Stimulated activated CD4-positive, alpha-beta T cell treated with anti-CD3 and anti-CD28 coated beads, Interleukin-2, amount 100 ng/mL, for 4 hours (primary cell): ENCODE measurements at regions not wholly inside any gene's neighbourhood (a gene's known extent, or its start where the extent isn't known, plus 50 kb on each side); places are given as distances from the start of the nearest gene placed in this dataset.
"Not testable (repeated sequence)": the region's sequence is repeated elsewhere in the genome, so short reads cannot be mapped to it uniquely, and the experiment has no call there.

ENCODE experiments used
- DNase-seq: peaks from one replicate; pipeline ENCODE4 v3.0.0-alpha.2; 2020; ENCODE audit warnings: low read depth

GRCh38 chr18:1416074-1416473, 511.4 kb downstream of the ADCYAP1 start:
- DNase-seq, result no peak

- no peak for DNase-seq
Observed at GRCh38 chr18:1421502-1421901, 516.8 kb downstream of the ADCYAP1 start.

DNA sequence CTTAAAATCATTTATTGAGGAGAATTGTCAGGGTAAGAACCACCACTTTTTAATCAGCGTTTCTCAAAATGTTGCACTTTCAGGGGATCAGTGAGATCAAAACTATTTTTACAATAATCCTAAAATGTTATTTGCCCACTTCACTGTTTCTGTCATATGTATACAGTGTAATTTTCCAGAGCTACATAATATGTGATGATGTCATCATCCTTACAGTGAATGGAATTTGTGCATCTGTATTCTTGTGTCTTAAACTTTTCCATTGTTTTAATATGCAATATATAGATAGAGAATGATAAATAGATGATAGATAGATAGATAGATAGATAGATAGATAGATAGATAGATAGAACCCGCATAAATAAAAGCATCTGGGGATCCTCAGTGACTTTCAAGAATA, 518.0 kb downstream of the ADCYAP1 start:
- no peak for DNase-seq

DNA sequence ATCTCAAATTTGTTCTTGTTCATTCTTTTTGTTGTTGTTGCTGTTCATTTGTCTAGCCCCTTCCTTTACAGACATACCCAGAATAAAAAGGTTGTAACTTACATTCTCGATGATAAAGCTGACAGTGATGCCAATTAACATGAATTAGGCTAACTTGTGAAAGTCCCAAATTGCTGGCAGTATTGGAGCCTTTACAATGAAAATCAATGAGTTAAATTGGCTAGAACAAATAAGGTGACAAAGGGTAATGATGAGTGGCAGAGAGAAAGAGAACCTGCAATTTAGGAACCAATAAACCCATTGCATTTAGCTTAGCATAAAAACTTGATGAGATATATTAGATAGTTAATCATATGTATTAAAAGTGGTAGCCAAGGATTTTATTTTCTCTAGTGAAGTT, 521.0 kb downstream of the ADCYAP1 start:
- DNase-seq, result no peak

DNA sequence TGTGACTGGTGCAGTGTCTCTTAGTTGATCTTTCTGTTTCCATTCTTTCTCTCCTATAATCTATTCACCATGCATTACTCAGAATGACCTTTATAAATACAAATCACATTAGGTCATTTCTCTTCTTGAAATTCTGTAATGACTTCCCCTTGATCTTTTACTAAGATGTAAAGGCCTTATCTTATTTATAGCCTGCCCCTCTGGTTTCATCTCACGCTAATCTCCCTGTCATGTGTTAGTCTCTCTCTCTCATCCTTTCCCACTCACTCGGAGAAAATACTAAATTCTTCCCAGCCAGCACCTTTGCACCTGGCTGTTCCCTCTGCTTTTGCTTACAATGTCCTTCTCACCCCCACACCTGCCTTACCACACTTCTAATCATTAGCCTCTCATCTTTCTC, 530.8 kb downstream of the ADCYAP1 start:
- no peak for DNase-seq

DNA sequence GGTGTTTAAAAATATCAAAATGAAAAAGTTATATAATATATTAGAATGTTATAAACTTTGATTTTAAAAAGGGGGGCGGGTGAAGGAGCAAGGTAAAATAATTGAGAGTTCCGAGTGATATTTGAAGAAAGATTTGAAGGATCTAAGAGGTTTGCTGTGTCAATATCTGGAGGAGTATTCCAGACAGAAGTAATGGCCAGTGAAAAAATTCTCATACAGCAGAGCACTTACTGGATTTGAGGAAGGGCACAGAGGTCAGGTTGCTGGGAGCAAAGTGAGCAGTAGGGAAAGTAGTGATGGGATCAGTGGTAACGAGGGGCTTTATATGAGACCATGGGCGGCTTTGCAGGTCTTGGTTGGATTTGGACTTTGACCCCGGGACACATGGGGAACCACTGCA, 531.5 kb downstream of the ADCYAP1 start:
- DNase-seq, result no peak

GRCh38 chr18:1438458-1438910, 533.8 kb downstream of the ADCYAP1 start:
- no peak for DNase-seq

DNA sequence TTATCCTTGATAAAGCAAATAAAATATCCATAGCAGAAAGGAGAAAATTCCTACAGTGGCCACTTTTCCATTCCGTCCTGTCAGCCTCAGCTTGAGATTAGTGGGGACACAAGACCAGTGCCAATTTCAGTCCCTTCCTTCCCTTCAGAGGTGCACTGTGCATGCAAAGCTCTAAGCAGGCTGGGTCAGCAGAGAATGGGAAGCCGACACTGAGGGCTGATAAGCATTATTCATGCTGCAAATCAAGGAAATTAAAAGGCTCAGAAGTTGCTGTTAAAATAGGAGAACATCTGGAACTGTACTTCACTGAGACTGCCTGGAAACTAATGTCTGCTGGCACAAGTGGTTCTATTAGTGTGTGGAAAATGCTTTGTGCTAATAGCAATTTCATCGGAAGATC, 534.3 kb downstream of the ADCYAP1 start:
- no peak for DNase-seq

GRCh38 chr18:1444062-1444461, 539.4 kb downstream of the ADCYAP1 start:
- DNase-seq, result not testable (repeated sequence)

- no peak for DNase-seq
Observed at GRCh38 chr18:1446765-1447164, 542.1 kb downstream of the ADCYAP1 start.

- no peak for DNase-seq
Observed at GRCh38 chr18:1452821-1453220, 548.1 kb downstream of the ADCYAP1 start.

- DNase-seq, result no peak
Observed at GRCh38 chr18:1455605-1456004, 550.9 kb downstream of the ADCYAP1 start.

- DNase-seq, result no peak
Observed at GRCh38 chr18:1458547-1458946, 553.9 kb downstream of the ADCYAP1 start.

DNA sequence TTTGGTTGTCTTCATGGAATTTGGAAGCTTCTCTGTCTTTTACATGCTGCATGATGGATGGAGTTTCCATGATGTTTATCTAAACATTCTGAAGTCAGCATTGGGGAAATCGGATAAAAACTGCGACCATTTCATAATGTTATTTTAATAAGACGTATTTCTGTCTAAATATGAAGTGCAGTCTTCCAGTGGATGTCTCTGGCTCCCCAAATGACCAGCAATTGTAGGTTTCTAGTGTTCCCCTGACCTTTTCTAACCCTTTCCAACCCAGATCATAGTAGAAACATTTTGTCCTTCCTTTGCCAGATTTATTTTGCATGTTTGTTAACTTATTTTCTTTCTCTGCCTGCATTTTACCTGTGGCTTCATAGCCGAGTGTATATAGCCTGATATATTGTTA, 559.3 kb downstream of the ADCYAP1 start:
- DNase-seq, result no peak

GRCh38 chr18:1464444-1465217, 560.0 kb downstream of the ADCYAP1 start:
- DNase-seq, result no peak

DNA sequence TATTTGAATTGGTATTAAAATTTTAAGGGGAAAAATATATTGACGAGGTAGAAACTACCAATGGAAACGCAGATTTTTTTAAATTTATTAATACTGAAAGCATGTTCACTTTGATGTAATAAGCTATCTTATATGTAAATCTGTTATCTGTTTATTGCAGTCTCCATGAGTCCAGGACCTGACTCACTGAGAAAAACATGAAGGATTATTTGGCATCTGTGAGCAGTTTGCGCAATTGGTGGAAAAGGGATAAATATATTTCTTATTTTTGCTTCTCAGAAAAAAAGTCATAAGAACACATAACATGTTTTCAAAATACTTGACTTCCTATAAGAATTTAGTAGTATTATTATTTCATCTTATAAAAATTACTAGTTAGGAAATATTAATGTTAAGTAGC, 561.4 kb downstream of the ADCYAP1 start:
- no peak for DNase-seq

GRCh38 chr18:1467461-1467964, 562.8 kb downstream of the ADCYAP1 start:
- DNase-seq, result no peak

GRCh38 chr18:1468550-1468949, 563.9 kb downstream of the ADCYAP1 start:
- no peak for DNase-seq

GRCh38 chr18:1475867-1476266, 571.2 kb downstream of the ADCYAP1 start:
- DNase-seq, result no peak

GRCh38 chr18:1480309-1480708, 575.6 kb downstream of the ADCYAP1 start:
- DNase-seq, result no peak

GRCh38 chr18:1481577-1481976, 576.9 kb downstream of the ADCYAP1 start:
- no peak for DNase-seq

GRCh38 chr18:1483385-1483784, 578.7 kb downstream of the ADCYAP1 start:
- no peak for DNase-seq

DNA sequence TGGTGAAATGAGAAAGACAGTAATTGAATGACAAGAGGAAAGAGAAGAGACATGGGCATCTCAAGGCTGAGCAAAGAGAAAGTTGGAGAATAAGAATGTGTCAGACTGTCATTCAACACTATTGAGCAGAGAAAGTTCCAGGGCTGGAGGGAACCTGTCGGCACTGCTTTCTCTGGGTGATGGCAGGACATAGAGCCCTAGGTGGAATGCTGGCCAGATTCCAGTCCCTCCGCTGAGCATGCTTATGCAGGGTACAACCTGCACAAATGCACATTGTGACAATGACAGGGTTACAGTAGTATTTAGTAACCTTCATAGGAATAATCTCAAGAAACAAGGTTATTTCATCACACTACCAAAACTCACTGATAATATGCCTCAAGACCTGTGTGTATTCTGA, 582.8 kb downstream of the ADCYAP1 start:
- DNase-seq, result no peak

DNA sequence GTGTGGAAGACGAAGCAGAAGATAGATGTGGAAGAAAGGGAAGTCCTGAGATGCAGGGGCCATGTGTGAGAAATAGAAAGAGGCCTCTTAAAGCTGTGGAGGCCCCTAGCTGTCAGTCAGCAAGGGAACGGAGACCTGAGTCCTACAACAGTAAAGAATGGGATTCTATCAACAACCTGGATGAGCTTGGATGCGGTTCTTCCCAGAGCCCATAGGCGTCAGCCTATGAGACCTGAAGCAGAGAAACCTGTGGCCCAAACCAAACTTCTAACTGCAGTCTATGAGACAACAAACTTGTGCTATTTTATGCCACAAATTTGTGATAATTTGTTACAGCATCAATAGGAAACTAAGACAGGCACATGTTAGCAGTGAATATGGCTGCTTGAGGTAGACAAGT, 583.7 kb downstream of the ADCYAP1 start:
- DNase-seq, result no peak
